GM19035 (cell line): ENCODE measurements at regions not wholly inside any gene's neighbourhood (a gene's known extent, or its start where the extent isn't known, plus 50 kb on each side); places are given as distances from the start of the nearest gene placed in this dataset.

ENCODE experiments used
- ATAC-seq: cut with Tn5 transposase; IDR thresholded peaks from one replicate; pipeline ENCODE4 v1.9.1; 2021; ENCODE audit not compliant: unreplicated experiment

- no peak for ATAC-seq
Measured at GRCh38 chr3:182703233-182703632, 90.1 kb upstream of the ATP11B start.

GRCh38 chr3:182704926-182705325 is 88.4 kb upstream of the ATP11B start:
- ATAC-seq: no peak

- no peak for ATAC-seq
Measured at GRCh38 chr3:182708810-182709209, 84.5 kb upstream of the ATP11B start.

- no peak for ATAC-seq
Measured at GRCh38 chr3:182709306-182709705, 84.0 kb upstream of the ATP11B start.

GRCh38 chr3:182710557-182711157 is 82.6 kb upstream of the ATP11B start:
- ATAC-seq: peak; percentile 56

- ATAC-seq: no peak
Measured at GRCh38 chr3:182711261-182711683, 82.0 kb upstream of the ATP11B start.

GRCh38 chr3:182711853-182712252 is 81.5 kb upstream of the ATP11B start:
- ATAC-seq: no peak

- no peak for ATAC-seq
Measured at GRCh38 chr3:182713111-182713510, 80.2 kb upstream of the ATP11B start.

- peak; percentile 44 for ATAC-seq
Measured at GRCh38 chr3:182713743-182714517, 79.4 kb upstream of the ATP11B start.

GRCh38 chr3:182715006-182715405 is 78.3 kb upstream of the ATP11B start:
- no peak for ATAC-seq

GRCh38 chr3:182716114-182716688 is 77.1 kb upstream of the ATP11B start:
- peak; percentile 47 for ATAC-seq

- peak; percentile 83 for ATAC-seq
Measured at GRCh38 chr3:182717216-182717615, 76.1 kb upstream of the ATP11B start.

- ATAC-seq: no peak
Measured at GRCh38 chr3:182722907-182723306, 70.4 kb upstream of the ATP11B start.

- ATAC-seq: no peak
Measured at GRCh38 chr3:182723596-182723995, 69.7 kb upstream of the ATP11B start.

GRCh38 chr3:182725372-182726251 is 67.7 kb upstream of the ATP11B start:
- no peak for ATAC-seq

GRCh38 chr3:182726258-182727142 is 66.8 kb upstream of the ATP11B start:
- ATAC-seq: no peak

GRCh38 chr3:182728238-182728637 is 65.1 kb upstream of the ATP11B start:
- ATAC-seq: no peak

GRCh38 chr3:182729903-182730674 is 63.2 kb upstream of the ATP11B start:
- ATAC-seq: peak; percentile 80

GRCh38 chr3:182730675-182731042 is 62.6 kb upstream of the ATP11B start:
- ATAC-seq: peak; percentile 7

- ATAC-seq: no peak
Measured at GRCh38 chr3:182731764-182732163, 61.5 kb upstream of the ATP11B start.
